SK-N-SH (cell line): ENCODE measurements at regions not wholly inside any gene's neighbourhood (a gene's known extent, or its start where the extent isn't known, plus 50 kb on each side); places are given as distances from the start of the nearest gene placed in this dataset.

Experiments
- CTCF ChIA-PET: fragments of 300-600, 350-600 bp; formaldehyde crosslinking; extraction: SDS; loops from one replicate; lab custom pipeline; 2021; lab: Yijun Ruan, JAX
- POLR2A ChIA-PET: fragments of 350-600 bp; sonication (Branson Sonifier 250); formaldehyde crosslinking; extraction: SDS; loops from one replicate; lab custom pipeline; 2020; ENCODE audit warnings: antibody characterized with exemption, inconsistent platforms; lab: Yijun Ruan, JAX
- DNase-seq: peaks from one replicate; pipeline ENCODE4 v3.0.0; 2012
- H2AFZ ChIP-seq: fragments of 200-600 bp; sonication (generic); 2 replicates; pipeline ENCODE4 v1.8.1; 2016; ENCODE audit warnings: antibody characterized with exemption, mild to moderate bottlenecking, low read depth
- H3F3A ChIP-seq: fragments of 200-600 bp; sonication (generic); replicated peaks from 2 replicates; pipeline ENCODE3; 2016; ENCODE audit warnings: antibody characterized with exemption, mild to moderate bottlenecking; ENCODE audit not compliant: insufficient read depth
- H3K27ac ChIP-seq, 2 experiments: fragments of 200-500 bp in 1 of 2; fragments of 200-600 bp in 1 of 2; sonication (Bioruptor generic) in 1 of 2; sonication (generic), shearing (Covaris generic) in 1 of 2; 2 replicates each; pipeline versions ENCODE4 v1.5.1 to v1.6.1; 2014 to 2016; ENCODE audit warnings: low read depth in 2 of 2, inconsistent platforms in 1 of 2, low read length in 1 of 2, mild to moderate bottlenecking in 1 of 2, mixed read lengths in 1 of 2
- H3K27me3 ChIP-seq: fragments of 200-600 bp; sonication (generic), shearing (Covaris generic); 2 replicates; pipeline ENCODE4 v1.6.1; 2016; ENCODE audit warnings: mixed run types; ENCODE audit not compliant: insufficient read depth
- H3K36me3 ChIP-seq, 2 experiments: fragments of 200-500 bp in 1 of 2; fragments of 200-600 bp in 1 of 2; sonication (Bioruptor generic) in 1 of 2; sonication (generic) in 1 of 2; replicated peaks in 1 of 2; 2 replicates each; pipeline versions ENCODE3 to v1.5.1; 2014 to 2016; ENCODE audit warnings: low read length in 1 of 2, mild to moderate bottlenecking in 1 of 2; ENCODE audit not compliant: insufficient read depth in 2 of 2, control insufficient read depth in 1 of 2
- H3K4me1 ChIP-seq, 2 experiments: fragments of 200-500 bp in 1 of 2; fragments of 200-600 bp in 1 of 2; sonication (Bioruptor generic) in 1 of 2; sonication (generic), shearing (Covaris generic) in 1 of 2; 2 replicates each; pipeline versions ENCODE4 v1.5.1 to v1.6.1; 2014 to 2016; ENCODE audit warnings: low read depth in 1 of 2, low read length in 1 of 2, mixed run types in 1 of 2; ENCODE audit not compliant: insufficient read depth in 2 of 2, control insufficient read depth in 1 of 2
- H3K4me2 ChIP-seq: fragments of 200-600 bp; sonication (generic), shearing (Covaris generic); 2 replicates; pipeline ENCODE4 v1.6.1; 2017; ENCODE audit warnings: mixed run types
- H3K4me3 ChIP-seq, 2 experiments: fragments of 200-500 bp in 1 of 2; fragments of 200-600 bp in 1 of 2; sonication (Bioruptor generic) in 1 of 2; sonication (generic), shearing (Covaris generic) in 1 of 2; 2 replicates each; pipeline versions ENCODE4 v1.5.1 to v1.8.1; 2014 to 2016; ENCODE audit warnings: low read depth in 2 of 2, inconsistent platforms in 1 of 2, low read length in 1 of 2, mild to moderate bottlenecking in 1 of 2, mixed read lengths in 1 of 2, moderate library complexity in 1 of 2
- H3K79me2 ChIP-seq: fragments of 200-600 bp; sonication (generic); 2 replicates; pipeline ENCODE4 v1.8.1; 2017; ENCODE audit warnings: mild to moderate bottlenecking; ENCODE audit not compliant: insufficient read depth
- H3K9ac ChIP-seq: fragments of 200-600 bp; sonication (generic); 2 replicates; pipeline ENCODE4 v1.6.1; 2017; ENCODE audit warnings: mixed run types
- H3K9me2 ChIP-seq: fragments of 200-600 bp; sonication (generic); 2 replicates; pipeline ENCODE4 v1.6.1; 2017; ENCODE audit warnings: mixed run types
- H3K9me3 ChIP-seq: fragments of 200-600 bp; sonication (generic); 2 replicates; pipeline ENCODE4 v1.6.1; 2017; ENCODE audit warnings: mixed run types, mild to moderate bottlenecking, moderate library complexity
- H4K20me1 ChIP-seq: fragments of 200-600 bp; sonication (generic); 2 replicates; pipeline ENCODE4 v1.6.1; 2017; ENCODE audit warnings: mild to moderate bottlenecking, mixed run types; ENCODE audit not compliant: insufficient read depth
- CHD2 ChIP-seq: fragments of 150-350 bp; IDR thresholded peaks from 2 replicates; pipeline ENCODE4 v1.6.1; 2018; ENCODE audit warnings: low read length; ENCODE audit not compliant: partially characterized antibody
- ELF1 ChIP-seq: IDR thresholded peaks from 2 replicates; pipeline ENCODE4 v1.4.0; 2012
- EP300 ChIP-seq, 2 experiments: IDR thresholded peaks; 2 replicates each; pipeline versions ENCODE4 v1.4.0 to v1.6.1; 2012; ENCODE audit warnings: borderline replicate concordance in 1 of 2, low read depth in 1 of 2, low read length in 1 of 2
- EZH2phosphoT487 ChIP-seq: fragments of 200-600 bp; sonication (generic); IDR thresholded peaks from 2 replicates; pipeline ENCODE4 v1.6.1; 2017; ENCODE audit warnings: low read depth, mixed run types, mild to moderate bottlenecking, antibody characterized with exemption, moderate library complexity, borderline replicate concordance
- GABPA ChIP-seq: IDR thresholded peaks from 2 replicates; pipeline ENCODE4 v1.4.0; 2012; ENCODE audit warnings: low read depth, mild to moderate bottlenecking
- JUND ChIP-seq: IDR thresholded peaks from 2 replicates; pipeline ENCODE4 v1.4.0; 2012
- MEF2A ChIP-seq: IDR thresholded peaks from 2 replicates; pipeline ENCODE4 v1.4.0; 2012; ENCODE audit warnings: low read depth, borderline replicate concordance
- MXI1 ChIP-seq: IDR thresholded peaks from 2 replicates; pipeline ENCODE4 v1.6.1; 2012; ENCODE audit warnings: mild to moderate bottlenecking, low read depth, low read length, improper control_type of control experiment
- NFIC ChIP-seq: IDR thresholded peaks from 2 replicates; pipeline ENCODE4 v1.4.0; 2012; ENCODE audit warnings: borderline replicate concordance
- NRF1 ChIP-seq: IDR thresholded peaks from 2 replicates; pipeline ENCODE4 v1.6.1; 2012; ENCODE audit warnings: low read depth, mild to moderate bottlenecking, low read length
- POLR2AphosphoS5 ChIP-seq: IDR thresholded peaks from 2 replicates; pipeline ENCODE4 v1.6.1; 2012; ENCODE audit warnings: low read depth, low read length
- RXRA ChIP-seq: IDR thresholded peaks from 2 replicates; pipeline ENCODE4 v1.4.0; 2012; ENCODE audit warnings: low read depth, mild to moderate bottlenecking, borderline replicate concordance
- SIN3A ChIP-seq: IDR thresholded peaks from 2 replicates; pipeline ENCODE4 v1.6.1; 2012; ENCODE audit warnings: low read depth, mild to moderate bottlenecking, low read length, moderate library complexity, borderline replicate concordance
- SMC3 ChIP-seq: IDR thresholded peaks from 2 replicates; pipeline ENCODE4 v1.6.1; 2012; ENCODE audit warnings: low read depth, low read length, improper control_type of control experiment
- TCF12 ChIP-seq: IDR thresholded peaks from 2 replicates; pipeline ENCODE4 v1.4.0; 2012
- TEAD4 ChIP-seq: IDR thresholded peaks from 2 replicates; pipeline ENCODE4 v1.4.0; 2012; ENCODE audit warnings: mild to moderate bottlenecking, borderline replicate concordance; ENCODE audit not compliant: insufficient read depth
- YY1 ChIP-seq: IDR thresholded peaks from 2 replicates; pipeline ENCODE4 v1.4.0; 2012; ENCODE audit warnings: low read depth, mild to moderate bottlenecking
- WGBS: methylation state at CpG from one replicate; pipeline ENCODE4 v1.1.6; 2017; ENCODE audit warnings: low lambda C conversion rate; 5-methylcytosine and 5-hydroxymethylcytosine counted together
- TF ChIP-seq, protein P1 (sequence below): fragments of 200-600 bp; sonication (generic); IDR thresholded peaks from 2 replicates; pipeline ENCODE4 v1.6.1; 2017; ENCODE audit warnings: antibody characterized with exemption, mild to moderate bottlenecking, moderate library complexity
- TF ChIP-seq, protein P2 (sequence below): fragments of 150-350 bp; IDR thresholded peaks from 2 replicates; pipeline ENCODE4 v1.6.1; 2016; ENCODE audit warnings: mild to moderate bottlenecking, low read depth, low read length
- TF ChIP-seq, protein P3 (sequence below): fragments of 150-350 bp; IDR thresholded peaks from 2 replicates; pipeline ENCODE4 v1.6.1; 2017; ENCODE audit warnings: antibody characterized with exemption, low read length, low read depth, borderline replicate concordance
- TF ChIP-seq, protein P4 (sequence below): IDR thresholded peaks from 2 replicates; pipeline ENCODE4 v1.4.0; 2012; ENCODE audit warnings: low read depth, borderline replicate concordance
- TF ChIP-seq, protein P5 (sequence below): IDR thresholded peaks from 2 replicates; pipeline ENCODE4; 2012

DNA sequence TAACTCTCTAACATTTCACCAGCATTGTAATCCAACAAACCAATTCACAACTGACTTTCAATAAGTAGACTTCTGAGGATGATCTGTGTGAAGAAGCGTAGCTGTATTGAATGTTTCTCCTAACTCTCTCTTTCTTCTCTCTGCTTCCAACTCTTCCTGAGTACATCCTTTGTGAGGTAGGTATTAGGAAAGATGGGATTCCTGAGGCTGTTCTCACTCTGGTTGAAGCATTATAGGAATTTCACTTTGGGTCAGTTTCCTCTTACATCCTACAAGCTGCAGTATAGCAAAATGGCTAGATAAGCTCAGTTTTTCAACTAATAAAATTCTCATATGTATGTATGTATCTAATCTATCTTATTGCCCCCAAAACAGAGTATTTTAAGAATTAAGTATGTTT, 702.8 kb downstream of the CETN3 start:
- Histone ChIP-seq H3K9ac (no peak overlapping the region), H4K20me1 (no peaks in the 10 kb centered on the region)
- WGBS = 69% methylated on average over 1 of the region's 1 CpG
- TF ChIP-seq SMC3 = no peak
- TF ChIP-seq GABPA = no peak
- no peak for TF ChIP-seq ELF1
- no peak for TF ChIP-seq MEF2A
- TF ChIP-seq, protein P1, sequence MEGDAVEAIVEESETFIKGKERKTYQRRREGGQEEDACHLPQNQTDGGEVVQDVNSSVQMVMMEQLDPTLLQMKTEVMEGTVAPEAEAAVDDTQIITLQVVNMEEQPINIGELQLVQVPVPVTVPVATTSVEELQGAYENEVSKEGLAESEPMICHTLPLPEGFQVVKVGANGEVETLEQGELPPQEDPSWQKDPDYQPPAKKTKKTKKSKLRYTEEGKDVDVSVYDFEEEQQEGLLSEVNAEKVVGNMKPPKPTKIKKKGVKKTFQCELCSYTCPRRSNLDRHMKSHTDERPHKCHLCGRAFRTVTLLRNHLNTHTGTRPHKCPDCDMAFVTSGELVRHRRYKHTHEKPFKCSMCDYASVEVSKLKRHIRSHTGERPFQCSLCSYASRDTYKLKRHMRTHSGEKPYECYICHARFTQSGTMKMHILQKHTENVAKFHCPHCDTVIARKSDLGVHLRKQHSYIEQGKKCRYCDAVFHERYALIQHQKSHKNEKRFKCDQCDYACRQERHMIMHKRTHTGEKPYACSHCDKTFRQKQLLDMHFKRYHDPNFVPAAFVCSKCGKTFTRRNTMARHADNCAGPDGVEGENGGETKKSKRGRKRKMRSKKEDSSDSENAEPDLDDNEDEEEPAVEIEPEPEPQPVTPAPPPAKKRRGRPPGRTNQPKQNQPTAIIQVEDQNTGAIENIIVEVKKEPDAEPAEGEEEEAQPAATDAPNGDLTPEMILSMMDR = no peak
- TF ChIP-seq NFIC = no peak
- TF ChIP-seq TCF12 = no peak
- TF ChIP-seq, protein P2, sequence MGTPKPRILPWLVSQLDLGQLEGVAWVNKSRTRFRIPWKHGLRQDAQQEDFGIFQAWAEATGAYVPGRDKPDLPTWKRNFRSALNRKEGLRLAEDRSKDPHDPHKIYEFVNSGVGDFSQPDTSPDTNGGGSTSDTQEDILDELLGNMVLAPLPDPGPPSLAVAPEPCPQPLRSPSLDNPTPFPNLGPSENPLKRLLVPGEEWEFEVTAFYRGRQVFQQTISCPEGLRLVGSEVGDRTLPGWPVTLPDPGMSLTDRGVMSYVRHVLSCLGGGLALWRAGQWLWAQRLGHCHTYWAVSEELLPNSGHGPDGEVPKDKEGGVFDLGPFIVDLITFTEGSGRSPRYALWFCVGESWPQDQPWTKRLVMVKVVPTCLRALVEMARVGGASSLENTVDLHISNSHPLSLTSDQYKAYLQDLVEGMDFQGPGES = no peak
- TF ChIP-seq SIN3A = no peak
- no peak for TF ChIP-seq EP300 (IDR thresholded peaks at IDR 0.05; ENCODE audit: borderline replicate concordance in 1 of 2, low read depth in 1 of 2, low read length in 1 of 2)
- TF ChIP-seq, protein P3, sequence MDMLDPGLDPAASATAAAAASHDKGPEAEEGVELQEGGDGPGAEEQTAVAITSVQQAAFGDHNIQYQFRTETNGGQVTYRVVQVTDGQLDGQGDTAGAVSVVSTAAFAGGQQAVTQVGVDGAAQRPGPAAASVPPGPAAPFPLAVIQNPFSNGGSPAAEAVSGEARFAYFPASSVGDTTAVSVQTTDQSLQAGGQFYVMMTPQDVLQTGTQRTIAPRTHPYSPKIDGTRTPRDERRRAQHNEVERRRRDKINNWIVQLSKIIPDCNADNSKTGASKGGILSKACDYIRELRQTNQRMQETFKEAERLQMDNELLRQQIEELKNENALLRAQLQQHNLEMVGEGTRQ = no peak
- TF ChIP-seq TEAD4 = no peak
- TF ChIP-seq MXI1 = no peak
- no peak for TF ChIP-seq POLR2AphosphoS5
- TF ChIP-seq YY1 = no peak
- TF ChIP-seq RXRA = no peak
- TF ChIP-seq, all 33 proteins: peak for 0
- Histone ChIP-seq H3K4me2 (no peak overlapping the region), H2AFZ (no peak overlapping the region), H3K9me3 (no peaks in the 10 kb centered on the region), H3F3A (no peaks in the 10 kb centered on the region), H3K79me2 (no peaks in the 10 kb centered on the region), H3K4me3 (no peak overlapping the region), H3K4me1 (peaks cover 0 to 3% of the 10 kb centered on the region in 2 experiments; a peak in 2 of 4 replicates), H3K27me3 (no peaks in the 10 kb centered on the region), H3K27ac (no peak overlapping the region), H3K9me2 (no peaks in the 10 kb centered on the region), H3K36me3 (no peaks in the 10 kb centered on the region)
- CTCF ChIA-PET = interaction anchor here (0.7 to 1.6 kb wide), 2 partner anchors 174 to 977 kb away, joined by 3 read pairs; no protein-coding TSS in a partner anchor
- POLR2A ChIA-PET = no interaction called here
- no peak for DNase-seq

DNA sequence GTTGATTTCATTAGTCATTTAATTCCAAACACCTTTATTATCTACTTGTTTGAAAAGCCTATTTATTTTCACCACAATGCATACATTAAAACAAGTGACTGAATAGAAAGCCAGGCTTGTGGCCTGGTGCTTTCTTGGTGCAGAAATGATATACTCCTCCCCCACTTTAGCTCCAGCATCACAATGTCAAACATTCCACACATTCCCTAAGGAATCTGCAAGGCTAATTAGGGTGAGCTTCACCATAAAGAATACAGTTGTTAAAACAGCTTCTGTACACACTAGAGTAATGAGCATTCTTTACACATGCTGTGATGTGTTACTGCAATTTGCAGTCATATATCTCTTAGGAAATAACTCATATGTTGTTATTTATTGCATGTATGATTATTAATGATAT, 705.7 kb downstream of the CETN3 start:
- POLR2A ChIA-PET = no interaction called here
- no peak for DNase-seq
- TF ChIP-seq CHD2 (no peak), SIN3A (no peak), POLR2AphosphoS5 (no peak), RXRA (no peak), TEAD4 (no peak), GABPA (no peak), SMC3 (no peak), EZH2phosphoT487 (no peak), MXI1 (no peak), YY1 (no peak), NRF1 (no peak), JUND (no peak)
- TF ChIP-seq, protein P4, sequence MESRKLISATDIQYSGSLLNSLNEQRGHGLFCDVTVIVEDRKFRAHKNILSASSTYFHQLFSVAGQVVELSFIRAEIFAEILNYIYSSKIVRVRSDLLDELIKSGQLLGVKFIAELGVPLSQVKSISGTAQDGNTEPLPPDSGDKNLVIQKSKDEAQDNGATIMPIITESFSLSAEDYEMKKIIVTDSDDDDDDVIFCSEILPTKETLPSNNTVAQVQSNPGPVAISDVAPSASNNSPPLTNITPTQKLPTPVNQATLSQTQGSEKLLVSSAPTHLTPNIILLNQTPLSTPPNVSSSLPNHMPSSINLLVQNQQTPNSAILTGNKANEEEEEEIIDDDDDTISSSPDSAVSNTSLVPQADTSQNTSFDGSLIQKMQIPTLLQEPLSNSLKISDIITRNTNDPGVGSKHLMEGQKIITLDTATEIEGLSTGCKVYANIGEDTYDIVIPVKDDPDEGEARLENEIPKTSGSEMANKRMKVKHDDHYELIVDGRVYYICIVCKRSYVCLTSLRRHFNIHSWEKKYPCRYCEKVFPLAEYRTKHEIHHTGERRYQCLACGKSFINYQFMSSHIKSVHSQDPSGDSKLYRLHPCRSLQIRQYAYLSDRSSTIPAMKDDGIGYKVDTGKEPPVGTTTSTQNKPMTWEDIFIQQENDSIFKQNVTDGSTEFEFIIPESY = no peak
- TF ChIP-seq, protein P5, sequence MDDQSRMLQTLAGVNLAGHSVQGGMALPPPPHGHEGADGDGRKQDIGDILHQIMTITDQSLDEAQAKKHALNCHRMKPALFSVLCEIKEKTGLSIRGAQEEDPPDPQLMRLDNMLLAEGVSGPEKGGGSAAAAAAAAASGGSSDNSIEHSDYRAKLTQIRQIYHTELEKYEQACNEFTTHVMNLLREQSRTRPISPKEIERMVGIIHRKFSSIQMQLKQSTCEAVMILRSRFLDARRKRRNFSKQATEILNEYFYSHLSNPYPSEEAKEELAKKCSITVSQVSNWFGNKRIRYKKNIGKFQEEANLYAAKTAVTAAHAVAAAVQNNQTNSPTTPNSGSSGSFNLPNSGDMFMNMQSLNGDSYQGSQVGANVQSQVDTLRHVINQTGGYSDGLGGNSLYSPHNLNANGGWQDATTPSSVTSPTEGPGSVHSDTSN = no peak

More for the DNA sequence above, 705.7 kb downstream of the CETN3 start:
- Histone ChIP-seq H3K27ac (no peak overlapping the region), H4K20me1 (no peaks in the 10 kb centered on the region), H3K27me3 (no peaks in the 10 kb centered on the region), H2AFZ (no peak overlapping the region), H3K4me3 (no peak overlapping the region), H3K36me3 (no peaks in the 10 kb centered on the region), H3K4me1 (no peaks in the 10 kb centered on the region; a peak in 1 of 4 replicates), H3K4me2 (no peak overlapping the region), H3K9me2 (no peaks in the 10 kb centered on the region), H3K9ac (no peak overlapping the region), H3F3A (no peaks in the 10 kb centered on the region), H3K9me3 (no peaks in the 10 kb centered on the region), H3K79me2 (no peaks in the 10 kb centered on the region)
- CTCF ChIA-PET = interaction anchor here (1.1 kb wide), 1 partner anchor 18 kb away, joined by 4 read pairs; no protein-coding TSS in a partner anchor
